Astrocyte (in vitro differentiated cells and primary cell): ENCODE measurements at regions not wholly inside any gene's neighbourhood (a gene's known extent, or its start where the extent isn't known, plus 50 kb on each side); places are given as distances from the start of the nearest gene placed in this dataset.

Experiments used
- CTCF ChIP-seq: IDR thresholded peaks from 2 replicates; pipeline ENCODE4 v1.5.1; 2011; ENCODE audit warnings: low read depth, mild to moderate bottlenecking, inconsistent platforms, low read length, moderate library complexity; ENCODE audit not compliant: insufficient read depth
- EZH2 ChIP-seq: IDR thresholded peaks from 2 replicates; pipeline ENCODE4 v1.6.1; 2012; ENCODE audit warnings: mild to moderate bottlenecking, low read length, inconsistent platforms; ENCODE audit not compliant: insufficient read depth

GRCh38 chr9:115978091-115978490 lies 175.5 kb upstream of the PAPPA start:
- no peak for TF ChIP-seq EZH2
- no peak for TF ChIP-seq CTCF
